Neural progenitor cell (in vitro differentiated cells): ENCODE measurements at regions not wholly inside any gene's neighbourhood (a gene's known extent, or its start where the extent isn't known, plus 50 kb on each side); places are given as distances from the start of the nearest gene placed in this dataset.

Source experiments
- DNase-seq: peaks from one replicate; pipeline ENCODE4 v3.0.0-alpha.2; 2016; ENCODE audit warnings: low spot score
- H2AFZ ChIP-seq: fragments of 200-600 bp; sonication (generic); replicated peaks from 2 replicates; pipeline ENCODE4 v1.6.1; 2016; ENCODE audit warnings: antibody characterized with exemption
- H3F3A ChIP-seq: fragments of 200-600 bp; sonication (generic); 2 replicates; pipeline ENCODE4 v1.6.1; 2016; ENCODE audit warnings: antibody characterized with exemption, low read depth
- H3K27ac ChIP-seq: fragments of 200-600 bp; sonication (generic); 2 replicates; pipeline ENCODE4 v1.5.1; 2016; ENCODE audit warnings: mild to moderate bottlenecking
- H3K27me3 ChIP-seq: fragments of 200-600 bp; sonication (generic); 2 replicates; pipeline ENCODE4 v1.6.1; 2016; ENCODE audit warnings: mild to moderate bottlenecking, moderate library complexity
- H3K36me3 ChIP-seq: fragments of 200-600 bp; sonication (generic); 2 replicates; pipeline ENCODE4 v1.5.1; 2016
- H3K4me1 ChIP-seq: fragments of 200-600 bp; sonication (generic); 2 replicates; pipeline ENCODE4 v1.6.1; 2016; ENCODE audit warnings: mixed run types
- H3K4me2 ChIP-seq: fragments of 200-600 bp; sonication (generic); 2 replicates; pipeline ENCODE4 v1.6.1; 2016
- H3K4me3 ChIP-seq: fragments of 200-600 bp; sonication (generic); 2 replicates; pipeline ENCODE4 v1.5.1; 2016
- H3K79me2 ChIP-seq: fragments of 200-600 bp; sonication (generic); 2 replicates; pipeline ENCODE4 v1.6.1; 2016; ENCODE audit warnings: low read depth
- H3K9ac ChIP-seq: fragments of 200-600 bp; sonication (generic); 2 replicates; pipeline ENCODE4 v1.6.1; 2016
- H3K9me3 ChIP-seq: fragments of 200-600 bp; sonication (generic); 2 replicates; pipeline ENCODE4 v1.5.1; 2016; ENCODE audit warnings: low read depth
- H4K20me1 ChIP-seq: fragments of 200-600 bp; sonication (generic); 2 replicates; pipeline ENCODE4 v1.6.1; 2016; ENCODE audit warnings: low read depth
- H3K27ac Mint-ChIP-seq: 3 replicates; pipeline ENCODE4 v1.8.0; 2021; ENCODE audit warnings: mixed read lengths
- H3K27me3 Mint-ChIP-seq: 2 replicates; pipeline ENCODE4 v1.8.0; 2022; ENCODE audit warnings: low read depth, mild to moderate bottlenecking, inconsistent platforms, moderate library complexity, mixed read lengths; ENCODE audit not compliant: insufficient read depth
- H3K36me3 Mint-ChIP-seq: 3 replicates; pipeline ENCODE4 v1.8.0; 2021; ENCODE audit warnings: mixed read lengths
- H3K4me1 Mint-ChIP-seq: 3 replicates; pipeline ENCODE4 v1.8.0; 2021; ENCODE audit warnings: mixed read lengths
- H3K4me3 Mint-ChIP-seq: 3 replicates; pipeline ENCODE4 v1.8.0; 2021; ENCODE audit warnings: mild to moderate bottlenecking, moderate library complexity, mixed read lengths
- H3K9me3 Mint-ChIP-seq: 3 replicates; pipeline ENCODE4 v1.8.0; 2020; ENCODE audit warnings: mixed read lengths
- EZH2 ChIP-seq: fragments of 200-600 bp; sonication (generic); IDR thresholded peaks from 2 replicates; pipeline ENCODE4 v1.6.1; 2017; ENCODE audit warnings: antibody characterized with exemption, mild to moderate bottlenecking, moderate library complexity
- EZH2phosphoT487 ChIP-seq: fragments of 200-600 bp; sonication (generic); IDR thresholded peaks from 2 replicates; pipeline ENCODE4 v1.6.1; 2017; ENCODE audit warnings: antibody characterized with exemption
- TF ChIP-seq, protein P1 (sequence below): fragments of 200-600 bp; sonication (generic); IDR thresholded peaks from 2 replicates; pipeline ENCODE4 v1.5.1; 2017; ENCODE audit warnings: antibody characterized with exemption, mild to moderate bottlenecking

- TF ChIP-seq, protein P1, sequence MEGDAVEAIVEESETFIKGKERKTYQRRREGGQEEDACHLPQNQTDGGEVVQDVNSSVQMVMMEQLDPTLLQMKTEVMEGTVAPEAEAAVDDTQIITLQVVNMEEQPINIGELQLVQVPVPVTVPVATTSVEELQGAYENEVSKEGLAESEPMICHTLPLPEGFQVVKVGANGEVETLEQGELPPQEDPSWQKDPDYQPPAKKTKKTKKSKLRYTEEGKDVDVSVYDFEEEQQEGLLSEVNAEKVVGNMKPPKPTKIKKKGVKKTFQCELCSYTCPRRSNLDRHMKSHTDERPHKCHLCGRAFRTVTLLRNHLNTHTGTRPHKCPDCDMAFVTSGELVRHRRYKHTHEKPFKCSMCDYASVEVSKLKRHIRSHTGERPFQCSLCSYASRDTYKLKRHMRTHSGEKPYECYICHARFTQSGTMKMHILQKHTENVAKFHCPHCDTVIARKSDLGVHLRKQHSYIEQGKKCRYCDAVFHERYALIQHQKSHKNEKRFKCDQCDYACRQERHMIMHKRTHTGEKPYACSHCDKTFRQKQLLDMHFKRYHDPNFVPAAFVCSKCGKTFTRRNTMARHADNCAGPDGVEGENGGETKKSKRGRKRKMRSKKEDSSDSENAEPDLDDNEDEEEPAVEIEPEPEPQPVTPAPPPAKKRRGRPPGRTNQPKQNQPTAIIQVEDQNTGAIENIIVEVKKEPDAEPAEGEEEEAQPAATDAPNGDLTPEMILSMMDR: no peak
- TF ChIP-seq EZH2: no peak
- TF ChIP-seq EZH2phosphoT487: no peak
- Histone ChIP-seq H3K4me2 (no peak overlapping the region), H3K27me3 (no peaks in the 10 kb centered on the region), H3K79me2 (no peaks in the 10 kb centered on the region), H3K27ac (no peak overlapping the region), H4K20me1 (no peaks in the 10 kb centered on the region), H3K4me1 (no peaks in the 10 kb centered on the region), H3K9ac (no peak overlapping the region), H3F3A (no peaks in the 10 kb centered on the region), H3K9me3 (no peaks in the 10 kb centered on the region), H3K4me3 (no peak overlapping the region), H3K36me3 (no peaks in the 10 kb centered on the region), H2AFZ (no peak overlapping the region)
- Mint-ChIP-seq H3K4me3 (no peak overlapping the region), H3K4me1 (peaks cover 12% of the 10 kb centered on the region), H3K36me3 (no peaks in the 10 kb centered on the region), H3K9me3 (no peaks in the 10 kb centered on the region), H3K27ac (peak overlapping the region; percentile 74), H3K27me3 (peaks cover 7% of the 10 kb centered on the region)
- no peak for DNase-seq
These were observed 103.6 kb upstream of the TBL1XR1 start for GRCh38 chr3:177300842-177301241.

DNA sequence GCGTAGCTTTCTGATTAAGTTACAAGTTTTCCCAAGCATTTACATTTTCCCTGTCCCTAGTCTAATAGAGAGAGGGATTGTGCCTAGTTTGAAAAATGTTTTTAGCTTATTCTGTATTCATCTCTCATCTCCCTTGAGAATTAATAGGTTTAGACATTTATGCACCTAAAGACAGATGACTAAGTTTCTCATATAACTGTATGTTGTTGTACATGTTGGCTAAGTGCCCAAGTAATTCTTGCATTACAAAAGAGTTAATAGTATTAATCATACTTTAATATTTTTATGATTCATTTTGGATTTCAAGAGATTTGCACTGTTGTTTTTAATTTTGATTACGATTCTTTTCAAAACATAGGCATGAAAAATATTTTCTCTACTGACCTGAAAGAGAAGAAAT, 109.0 kb upstream of the TBL1XR1 start:
- Mint-ChIP-seq H3K36me3 (peaks cover 2% of the 10 kb centered on the region), H3K4me1 (no peaks in the 10 kb centered on the region), H3K27me3 (peaks cover 5% of the 10 kb centered on the region), H3K4me3 (no peak overlapping the region), H3K27ac (no peak overlapping the region), H3K9me3 (peaks cover 12% of the 10 kb centered on the region)
- DNase-seq: no peak
- no peak overlapping the region for H3K4me3 ChIP-seq
- peak overlapping the region; percentile 42 for H2AFZ ChIP-seq
- H3K27me3 ChIP-seq: no peaks in the 10 kb centered on the region
- no peak overlapping the region for H3K4me2 ChIP-seq
- H4K20me1 ChIP-seq: no peaks in the 10 kb centered on the region
- no peaks in the 10 kb centered on the region for H3K9me3 ChIP-seq
- no peak overlapping the region for H3K27ac ChIP-seq
- H3K79me2 ChIP-seq: no peaks in the 10 kb centered on the region
- TF ChIP-seq EZH2phosphoT487 (no peak), EZH2 (no peak)
- TF ChIP-seq, protein P1: no peak
- no peak overlapping the region for H3K9ac ChIP-seq
- peaks cover 4% of the 10 kb centered on the region for H3K36me3 ChIP-seq
- H3F3A ChIP-seq: no peaks in the 10 kb centered on the region
- no peaks in the 10 kb centered on the region for H3K4me1 ChIP-seq

DNA sequence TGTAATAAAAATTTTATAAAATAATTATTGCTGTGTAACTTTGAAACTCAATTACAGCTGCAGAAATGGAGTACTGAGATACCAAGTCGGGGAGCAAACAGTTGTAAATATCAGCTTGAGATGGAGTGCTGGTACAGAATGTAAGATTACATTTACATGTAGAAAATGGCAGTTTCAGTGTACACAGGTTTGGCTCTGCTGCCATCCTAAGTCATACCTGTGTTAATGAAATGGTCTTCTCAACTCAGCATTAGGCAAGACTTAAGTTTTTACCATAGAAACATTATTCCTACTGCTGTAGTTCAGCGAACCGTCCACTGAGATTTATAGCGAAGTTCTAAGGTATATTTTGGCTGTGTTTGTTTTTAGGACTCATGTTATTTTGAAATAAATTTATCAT, 110.1 kb upstream of the TBL1XR1 start:
- DNase-seq: no peak
- no peaks in the 10 kb centered on the region for H3F3A ChIP-seq
- H3K9me3 Mint-ChIP-seq: peaks cover 12% of the 10 kb centered on the region
- H3K79me2 ChIP-seq: no peaks in the 10 kb centered on the region
- H3K27me3 ChIP-seq: no peaks in the 10 kb centered on the region
- no peaks in the 10 kb centered on the region for H3K9me3 ChIP-seq
- H3K27me3 Mint-ChIP-seq: peaks cover 3% of the 10 kb centered on the region
- peaks cover 2% of the 10 kb centered on the region for H3K36me3 Mint-ChIP-seq
- no peaks in the 10 kb centered on the region for H3K4me1 Mint-ChIP-seq
- H3K9ac ChIP-seq: no peak overlapping the region
- H3K27ac ChIP-seq: no peak overlapping the region
- no peak overlapping the region for H2AFZ ChIP-seq
- no peak overlapping the region for H3K4me3 Mint-ChIP-seq
- no peak overlapping the region for H3K27ac Mint-ChIP-seq
- no peak overlapping the region for H3K4me2 ChIP-seq
- H4K20me1 ChIP-seq: no peaks in the 10 kb centered on the region
- TF ChIP-seq EZH2 (no peak), EZH2phosphoT487 (no peak)
- TF ChIP-seq, protein P1: no peak
- no peaks in the 10 kb centered on the region for H3K4me1 ChIP-seq
- H3K4me3 ChIP-seq: no peak overlapping the region
- peaks cover 4% of the 10 kb centered on the region for H3K36me3 ChIP-seq

- peaks cover 15% of the 10 kb centered on the region for H3K9me3 Mint-ChIP-seq
- Histone ChIP-seq H3K4me1 (no peaks in the 10 kb centered on the region), H3K9ac (no peak overlapping the region), H3K27me3 (no peaks in the 10 kb centered on the region), H3K4me2 (no peak overlapping the region), H3F3A (no peaks in the 10 kb centered on the region), H2AFZ (no peak overlapping the region), H3K36me3 (peaks cover 4% of the 10 kb centered on the region), H3K79me2 (no peaks in the 10 kb centered on the region), H3K9me3 (no peaks in the 10 kb centered on the region), H3K27ac (no peak overlapping the region), H4K20me1 (no peaks in the 10 kb centered on the region), H3K4me3 (no peak overlapping the region)
- no peak overlapping the region for H3K4me3 Mint-ChIP-seq
- DNase-seq: no peak
- H3K36me3 Mint-ChIP-seq: peaks cover 2% of the 10 kb centered on the region
- H3K27ac Mint-ChIP-seq: no peak overlapping the region
- no peaks in the 10 kb centered on the region for H3K4me1 Mint-ChIP-seq
- TF ChIP-seq EZH2 (no peak), EZH2phosphoT487 (no peak)
- TF ChIP-seq, protein P1: no peak
- peaks cover 2% of the 10 kb centered on the region for H3K27me3 Mint-ChIP-seq
These were observed 110.5 kb upstream of the TBL1XR1 start for GRCh38 chr3:177307826-177308225.
